ENCODE measurements at regions not wholly inside any gene's neighbourhood (a gene's known extent, or its start where the extent isn't known, plus 50 kb on each side); places are given as distances from the start of the nearest gene placed in this dataset.
"Not testable (repeated sequence)": the region's sequence is repeated elsewhere in the genome, so short reads cannot be mapped to it uniquely, and the experiment has no call there.

GRCh38 chrX:7996851-7997250 lies 69.6 kb upstream of the PNPLA4 start:
- Mint-ChIP-seq H3K27me3 (no peaks in the 10 kb centered on the region), H3K4me1 (no peaks in the 10 kb centered on the region), H3K27ac (no peak overlapping the region), H3K36me3 (ENCODE audit: low read depth) (no peaks in the 10 kb centered on the region), H3K9me3 (no peaks in the 10 kb centered on the region), H3K4me3 (no peak overlapping the region)
- CTCF ChIA-PET = interaction anchor here (1.3 kb wide), 1 partner anchor 742 kb away, joined by 4 read pairs; no protein-coding TSS in a partner anchor
- DNase-seq = no peak
- POLR2A ChIA-PET = no interaction called here

GRCh38 chrX:7996414-7996813 lies 69.2 kb upstream of the PNPLA4 start:
- CTCF ChIA-PET = interaction anchor here (1.3 kb wide), 1 partner anchor 743 kb away, joined by 4 read pairs; no protein-coding TSS in a partner anchor
- Mint-ChIP-seq H3K4me1 (no peaks in the 10 kb centered on the region), H3K36me3 (ENCODE audit: low read depth) (no peaks in the 10 kb centered on the region), H3K27me3 (no peaks in the 10 kb centered on the region), H3K4me3 (no peak overlapping the region), H3K9me3 (no peaks in the 10 kb centered on the region), H3K27ac (no peak overlapping the region)
- POLR2A ChIA-PET = no interaction called here
- peak; percentile 15 for DNase-seq

- no peaks in the 10 kb centered on the region for H3K27me3 Mint-ChIP-seq
- no peaks in the 10 kb centered on the region for H3K4me1 Mint-ChIP-seq
- H3K4me3 Mint-ChIP-seq = no peak overlapping the region
- no peak for DNase-seq
- no peaks in the 10 kb centered on the region for H3K36me3 Mint-ChIP-seq (ENCODE audit: low read depth)
- ChIA-PET POLR2A (no interaction called here), CTCF (no interaction called here)
- H3K27ac Mint-ChIP-seq = no peak overlapping the region
- no peaks in the 10 kb centered on the region for H3K9me3 Mint-ChIP-seq
Observed at GRCh38 chrX:7993873-7994272, 66.7 kb upstream of the PNPLA4 start.

DNA sequence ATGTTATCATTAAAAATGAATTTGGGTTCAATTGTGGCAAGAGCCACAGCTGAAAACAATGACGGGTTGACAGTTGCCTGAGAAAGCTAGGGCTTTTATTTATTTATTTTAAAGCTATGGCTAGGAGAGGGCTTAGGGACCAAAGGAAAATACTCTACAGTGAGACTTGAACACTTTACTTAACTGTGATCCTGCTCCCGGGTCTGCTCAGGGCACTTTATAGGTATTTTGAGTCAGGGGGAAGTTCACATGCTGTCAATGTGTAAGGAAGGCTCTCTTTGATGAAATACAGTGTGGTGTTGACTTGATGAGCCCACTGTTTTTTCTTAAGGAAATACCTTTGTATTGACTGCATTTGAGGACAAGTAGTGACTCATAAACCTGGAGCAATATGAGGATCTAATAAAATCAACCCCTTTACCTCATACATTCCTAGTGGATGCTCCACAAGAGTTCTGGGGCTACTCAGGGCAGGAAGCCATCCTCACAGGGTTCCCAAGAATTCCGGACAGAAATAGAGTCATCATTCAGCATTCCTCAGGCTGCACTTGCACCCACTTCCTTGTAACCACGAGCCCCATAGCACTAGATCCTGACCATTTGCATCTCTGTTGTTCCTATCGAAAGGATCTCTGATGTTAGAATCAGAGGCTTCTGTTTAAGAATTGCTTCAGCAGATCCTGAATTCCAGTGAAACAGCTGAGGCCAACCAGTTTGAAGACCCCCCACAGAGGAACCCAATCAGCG lies 61.0 kb upstream of the PNPLA4 start:
- H3K9me3 Mint-ChIP-seq; H3K27ac Mint-ChIP-seq; H3K27me3 Mint-ChIP-seq; CTCF ChIA-PET; POLR2A ChIA-PET; H3K36me3 Mint-ChIP-seq (ENCODE audit: low read depth); DNase-seq; H3K4me3 Mint-ChIP-seq; H3K4me1 Mint-ChIP-seq: not testable (repeated sequence)

DNA sequence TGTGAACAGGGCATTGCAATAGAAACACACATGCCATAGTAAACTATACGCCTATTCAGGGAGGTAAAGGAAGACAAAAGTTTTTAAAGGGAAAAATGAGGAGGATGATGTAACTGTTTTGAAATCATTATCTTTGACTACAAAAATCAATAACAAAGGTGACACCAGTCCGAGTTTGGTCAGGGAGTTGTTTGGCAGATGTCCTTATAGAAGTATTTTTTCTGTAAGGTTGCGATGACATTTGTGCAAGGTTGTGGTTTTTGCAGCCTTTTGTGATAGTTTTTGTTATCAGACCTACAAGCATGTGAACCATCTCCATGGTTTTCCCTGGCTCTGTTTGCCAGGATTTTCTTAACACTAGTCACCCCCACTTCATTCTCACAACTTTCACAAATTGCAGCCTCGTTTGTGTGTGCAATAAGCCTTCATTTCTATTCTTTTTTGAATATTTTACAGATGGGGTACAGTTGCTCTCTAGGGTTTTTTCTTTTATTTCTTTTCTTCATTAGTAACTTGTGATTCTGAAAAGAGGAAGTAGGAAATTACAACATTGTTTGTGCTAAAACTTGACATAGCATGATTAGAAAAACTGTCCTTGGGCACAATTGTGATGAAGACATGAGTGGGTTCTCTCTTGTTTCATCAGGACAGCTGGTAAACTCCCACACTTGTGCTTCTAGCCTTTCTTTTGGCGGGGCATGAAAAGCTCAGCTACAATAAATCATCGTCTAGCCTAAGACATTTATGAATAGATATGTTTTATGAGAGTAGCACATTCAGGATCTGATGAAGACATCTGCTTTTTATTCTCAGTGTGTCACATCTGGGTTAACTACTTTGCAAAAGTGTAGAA lies 60.2 kb upstream of the PNPLA4 start:
- H3K4me3 Mint-ChIP-seq = no peak overlapping the region
- H3K4me1 Mint-ChIP-seq = no peaks in the 10 kb centered on the region
- no peaks in the 10 kb centered on the region for H3K36me3 Mint-ChIP-seq (ENCODE audit: low read depth)
- CTCF ChIA-PET = no interaction called here
- H3K9me3 Mint-ChIP-seq = no peaks in the 10 kb centered on the region
- POLR2A ChIA-PET = no interaction called here
- no peak for DNase-seq
- H3K27ac Mint-ChIP-seq = no peak overlapping the region
- H3K27me3 Mint-ChIP-seq = no peaks in the 10 kb centered on the region

GRCh38 chrX:7986738-7987137 lies 59.5 kb upstream of the PNPLA4 start:
- CTCF ChIA-PET; H3K27me3 Mint-ChIP-seq; H3K4me1 Mint-ChIP-seq; H3K27ac Mint-ChIP-seq; DNase-seq; POLR2A ChIA-PET; H3K9me3 Mint-ChIP-seq; H3K36me3 Mint-ChIP-seq (ENCODE audit: low read depth); H3K4me3 Mint-ChIP-seq: not testable (repeated sequence)

DNA sequence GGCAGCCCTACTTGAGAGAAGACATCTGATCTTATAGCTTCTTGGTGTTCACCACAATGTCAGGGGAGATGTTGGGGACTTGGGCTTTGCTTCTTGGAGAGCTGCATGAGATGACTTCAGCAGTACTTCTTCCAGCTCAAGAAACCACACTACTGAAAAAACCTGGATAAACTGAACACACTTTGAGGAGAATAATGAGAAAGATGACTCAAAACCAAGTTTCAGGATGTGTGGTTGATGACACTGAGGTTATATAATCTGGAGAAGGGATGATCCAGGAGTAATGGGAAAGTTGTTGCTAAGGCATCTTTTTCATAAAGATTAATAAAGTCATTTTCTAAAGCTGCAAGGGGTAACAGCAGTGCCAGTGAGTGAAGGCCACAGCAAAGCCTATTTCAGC lies 58.4 kb upstream of the PNPLA4 start:
- no peak for DNase-seq
- H3K27me3 Mint-ChIP-seq = no peaks in the 10 kb centered on the region
- ChIA-PET POLR2A (no interaction called here), CTCF (no interaction called here)
- H3K27ac Mint-ChIP-seq = no peak overlapping the region
- no peaks in the 10 kb centered on the region for H3K36me3 Mint-ChIP-seq (ENCODE audit: low read depth)
- H3K4me3 Mint-ChIP-seq = no peak overlapping the region
- H3K4me1 Mint-ChIP-seq = no peaks in the 10 kb centered on the region
- H3K9me3 Mint-ChIP-seq = no peaks in the 10 kb centered on the region

GRCh38 chrX:7983581-7983980 lies 56.4 kb upstream of the PNPLA4 start:
- POLR2A ChIA-PET = no interaction called here
- H3K36me3 Mint-ChIP-seq (ENCODE audit: low read depth) = no peaks in the 10 kb centered on the region

More at GRCh38 chrX:7983581-7983980, 56.4 kb upstream of the PNPLA4 start:
- Mint-ChIP-seq H3K4me1 (no peaks in the 10 kb centered on the region), H3K4me3 (no peak overlapping the region), H3K9me3 (no peaks in the 10 kb centered on the region), H3K27me3 (no peaks in the 10 kb centered on the region), H3K27ac (no peak overlapping the region)
- no peak for DNase-seq
- CTCF ChIA-PET = no interaction called here
